A204.1 (cell line): ENCODE measurements at regions not wholly inside any gene's neighbourhood (a gene's known extent, or its start where the extent isn't known, plus 50 kb on each side); places are given as distances from the start of the nearest gene placed in this dataset.

Experiments used
- FAIRE-seq: peaks from 2 replicates; lab custom pipeline; 2012; peaks lifted over from hg19 to GRCh38; lab: Jason Lieb, UNC

GRCh38 chr2:164080486-164080885 lies 344.7 kb upstream of the FIGN start:
- no peak for FAIRE-seq

GRCh38 chr2:164079258-164079657 lies 343.4 kb upstream of the FIGN start:
- no peak for FAIRE-seq

GRCh38 chr2:164078421-164078820 lies 342.6 kb upstream of the FIGN start:
- no peak for FAIRE-seq

- no peak for FAIRE-seq
Observed at GRCh38 chr2:164073101-164074074, 337.6 kb upstream of the FIGN start.

GRCh38 chr2:164069540-164069939 lies 333.7 kb upstream of the FIGN start:
- no peak for FAIRE-seq

GRCh38 chr2:164068063-164068462 lies 332.3 kb upstream of the FIGN start:
- no peak for FAIRE-seq

GRCh38 chr2:164066095-164066494 lies 330.3 kb upstream of the FIGN start:
- no peak for FAIRE-seq

- FAIRE-seq = no peak
Observed at GRCh38 chr2:164065038-164065437, 329.2 kb upstream of the FIGN start.

- FAIRE-seq = no peak
Observed at GRCh38 chr2:164061129-164061746, 325.4 kb upstream of the FIGN start.

- no peak for FAIRE-seq
Observed at GRCh38 chr2:164060031-164060430, 324.2 kb upstream of the FIGN start.

GRCh38 chr2:164055623-164056022 lies 319.8 kb upstream of the FIGN start:
- no peak for FAIRE-seq

- FAIRE-seq = no peak
Observed at GRCh38 chr2:164054651-164055050, 318.8 kb upstream of the FIGN start.

- FAIRE-seq = no peak
Observed at GRCh38 chr2:164053021-164053420, 317.2 kb upstream of the FIGN start.

GRCh38 chr2:164052006-164052405 lies 316.2 kb upstream of the FIGN start:
- no peak for FAIRE-seq

GRCh38 chr2:164048729-164049128 lies 312.9 kb upstream of the FIGN start:
- FAIRE-seq = no peak

GRCh38 chr2:164046040-164046439 lies 310.2 kb upstream of the FIGN start:
- no peak for FAIRE-seq

GRCh38 chr2:164044622-164045021 lies 308.8 kb upstream of the FIGN start:
- no peak for FAIRE-seq

- FAIRE-seq = no peak
Observed at GRCh38 chr2:164039270-164039669, 303.5 kb upstream of the FIGN start.

GRCh38 chr2:164032995-164033394 lies 297.2 kb upstream of the FIGN start:
- FAIRE-seq = no peak

- no peak for FAIRE-seq
Observed at GRCh38 chr2:164030623-164031022, 294.8 kb upstream of the FIGN start.

- FAIRE-seq = no peak
Observed at GRCh38 chr2:164028814-164029534, 293.2 kb upstream of the FIGN start.

GRCh38 chr2:164024396-164024795 lies 288.6 kb upstream of the FIGN start:
- no peak for FAIRE-seq

GRCh38 chr2:164023896-164024295 lies 288.1 kb upstream of the FIGN start:
- no peak for FAIRE-seq
